Liver (tissue), 3 donors: ENCODE measurements at regions not wholly inside any gene's neighbourhood (a gene's known extent, or its start where the extent isn't known, plus 50 kb on each side); places are given as distances from the start of the nearest gene placed in this dataset.

Source experiments
- CTCF ChIP-seq: fragments of 150-350 bp; IDR thresholded peaks from 2 replicates; pipeline ENCODE4 v1.5.1; 2017; ENCODE audit warnings: improper control_type of control experiment, low read depth, low read length; ENCODE audit not compliant: missing input control
- EGR1 ChIP-seq, 2 donors: IDR thresholded peaks; 2 replicates each; pipeline ENCODE4 v1.6.1; 2016 to 2018; ENCODE audit warnings: antibody characterized with exemption in 2 of 2, low read depth in 2 of 2
- GABPA ChIP-seq, 2 donors: IDR thresholded peaks in 1 of 2; conservative IDR thresholded peaks in 1 of 2; 2 replicates each; pipeline ENCODE4 v1.6.1; 2016; ENCODE audit warnings: antibody characterized with exemption in 2 of 2, mild to moderate bottlenecking in 1 of 2, moderate library complexity in 1 of 2
- HNF4A ChIP-seq, 2 donors: conservative IDR thresholded peaks; 2 replicates each; pipeline ENCODE4 v1.6.1; 2016; ENCODE audit warnings: antibody characterized with exemption in 2 of 2, mild to moderate bottlenecking in 2 of 2
- JUND ChIP-seq, 2 donors: IDR thresholded peaks; 2 replicates each; pipeline ENCODE4 v1.6.1; 2016; ENCODE audit warnings: antibody characterized with exemption in 2 of 2
- RAD21 ChIP-seq, 2 donors: IDR thresholded peaks; 2 replicates each; pipeline ENCODE4 v1.6.1; 2016; ENCODE audit warnings: antibody characterized with exemption in 2 of 2, mild to moderate bottlenecking in 2 of 2
- RXRA ChIP-seq, 2 donors: IDR thresholded peaks; 2 replicates each; pipeline ENCODE4 v1.6.1; 2017 to 2018; ENCODE audit warnings: antibody characterized with exemption in 2 of 2, mild to moderate bottlenecking in 1 of 2
- SP1 ChIP-seq: IDR thresholded peaks from 2 replicates; pipeline ENCODE4 v1.6.1; 2018; ENCODE audit warnings: antibody characterized with exemption, mild to moderate bottlenecking
- TAF1 ChIP-seq: conservative IDR thresholded peaks from 2 replicates; pipeline ENCODE4 v1.6.1; 2016; ENCODE audit warnings: antibody characterized with exemption, mild to moderate bottlenecking
- YY1 ChIP-seq: IDR thresholded peaks from 2 replicates; pipeline ENCODE4 v1.6.1; 2016; ENCODE audit warnings: antibody characterized with exemption, mild to moderate bottlenecking
- TF ChIP-seq, protein P1 (sequence below): IDR thresholded peaks from 2 replicates; pipeline ENCODE4 v1.6.1; 2016; ENCODE audit warnings: antibody characterized with exemption, mild to moderate bottlenecking
- TF ChIP-seq, protein P2 (sequence below): IDR thresholded peaks from 2 replicates; pipeline ENCODE4 v1.6.1; 2016; ENCODE audit warnings: antibody characterized with exemption
- TF ChIP-seq, protein P3 (sequence below): IDR thresholded peaks from 2 replicates; pipeline ENCODE4 v1.6.1; 2016; ENCODE audit warnings: antibody characterized with exemption
- TF ChIP-seq, protein P4 (sequence below): IDR thresholded peaks from 2 replicates; pipeline ENCODE4 v1.6.1; 2016; ENCODE audit warnings: antibody characterized with exemption
- donor health status: healthy.
- donor health status: healthy.

- TF ChIP-seq CTCF (no peak), RAD21 (IDR thresholded peaks at IDR 0.05) (no peak), GABPA (IDR thresholded peaks at IDR 0.05 in 1 of 2, conservative IDR thresholded peaks at IDR 0.05 in 1 of 2) (no peak), RXRA (IDR thresholded peaks at IDR 0.05) (no peak), SP1 (no peak), JUND (IDR thresholded peaks at IDR 0.05) (no peak), TAF1 (no peak), EGR1 (IDR thresholded peaks at IDR 0.05; ENCODE audit: low read depth in 2 of 2) (no peak), HNF4A (conservative IDR thresholded peaks at IDR 0.05) (no peak), YY1 (no peak)
- TF ChIP-seq, protein P1, sequence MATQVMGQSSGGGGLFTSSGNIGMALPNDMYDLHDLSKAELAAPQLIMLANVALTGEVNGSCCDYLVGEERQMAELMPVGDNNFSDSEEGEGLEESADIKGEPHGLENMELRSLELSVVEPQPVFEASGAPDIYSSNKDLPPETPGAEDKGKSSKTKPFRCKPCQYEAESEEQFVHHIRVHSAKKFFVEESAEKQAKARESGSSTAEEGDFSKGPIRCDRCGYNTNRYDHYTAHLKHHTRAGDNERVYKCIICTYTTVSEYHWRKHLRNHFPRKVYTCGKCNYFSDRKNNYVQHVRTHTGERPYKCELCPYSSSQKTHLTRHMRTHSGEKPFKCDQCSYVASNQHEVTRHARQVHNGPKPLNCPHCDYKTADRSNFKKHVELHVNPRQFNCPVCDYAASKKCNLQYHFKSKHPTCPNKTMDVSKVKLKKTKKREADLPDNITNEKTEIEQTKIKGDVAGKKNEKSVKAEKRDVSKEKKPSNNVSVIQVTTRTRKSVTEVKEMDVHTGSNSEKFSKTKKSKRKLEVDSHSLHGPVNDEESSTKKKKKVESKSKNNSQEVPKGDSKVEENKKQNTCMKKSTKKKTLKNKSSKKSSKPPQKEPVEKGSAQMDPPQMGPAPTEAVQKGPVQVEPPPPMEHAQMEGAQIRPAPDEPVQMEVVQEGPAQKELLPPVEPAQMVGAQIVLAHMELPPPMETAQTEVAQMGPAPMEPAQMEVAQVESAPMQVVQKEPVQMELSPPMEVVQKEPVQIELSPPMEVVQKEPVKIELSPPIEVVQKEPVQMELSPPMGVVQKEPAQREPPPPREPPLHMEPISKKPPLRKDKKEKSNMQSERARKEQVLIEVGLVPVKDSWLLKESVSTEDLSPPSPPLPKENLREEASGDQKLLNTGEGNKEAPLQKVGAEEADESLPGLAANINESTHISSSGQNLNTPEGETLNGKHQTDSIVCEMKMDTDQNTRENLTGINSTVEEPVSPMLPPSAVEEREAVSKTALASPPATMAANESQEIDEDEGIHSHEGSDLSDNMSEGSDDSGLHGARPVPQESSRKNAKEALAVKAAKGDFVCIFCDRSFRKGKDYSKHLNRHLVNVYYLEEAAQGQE: no peak
- TF ChIP-seq, protein P2, sequence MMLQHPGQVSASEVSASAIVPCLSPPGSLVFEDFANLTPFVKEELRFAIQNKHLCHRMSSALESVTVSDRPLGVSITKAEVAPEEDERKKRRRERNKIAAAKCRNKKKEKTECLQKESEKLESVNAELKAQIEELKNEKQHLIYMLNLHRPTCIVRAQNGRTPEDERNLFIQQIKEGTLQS: no peak
- TF ChIP-seq, protein P3, sequence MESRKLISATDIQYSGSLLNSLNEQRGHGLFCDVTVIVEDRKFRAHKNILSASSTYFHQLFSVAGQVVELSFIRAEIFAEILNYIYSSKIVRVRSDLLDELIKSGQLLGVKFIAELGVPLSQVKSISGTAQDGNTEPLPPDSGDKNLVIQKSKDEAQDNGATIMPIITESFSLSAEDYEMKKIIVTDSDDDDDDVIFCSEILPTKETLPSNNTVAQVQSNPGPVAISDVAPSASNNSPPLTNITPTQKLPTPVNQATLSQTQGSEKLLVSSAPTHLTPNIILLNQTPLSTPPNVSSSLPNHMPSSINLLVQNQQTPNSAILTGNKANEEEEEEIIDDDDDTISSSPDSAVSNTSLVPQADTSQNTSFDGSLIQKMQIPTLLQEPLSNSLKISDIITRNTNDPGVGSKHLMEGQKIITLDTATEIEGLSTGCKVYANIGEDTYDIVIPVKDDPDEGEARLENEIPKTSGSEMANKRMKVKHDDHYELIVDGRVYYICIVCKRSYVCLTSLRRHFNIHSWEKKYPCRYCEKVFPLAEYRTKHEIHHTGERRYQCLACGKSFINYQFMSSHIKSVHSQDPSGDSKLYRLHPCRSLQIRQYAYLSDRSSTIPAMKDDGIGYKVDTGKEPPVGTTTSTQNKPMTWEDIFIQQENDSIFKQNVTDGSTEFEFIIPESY: no peak
- TF ChIP-seq, protein P4, sequence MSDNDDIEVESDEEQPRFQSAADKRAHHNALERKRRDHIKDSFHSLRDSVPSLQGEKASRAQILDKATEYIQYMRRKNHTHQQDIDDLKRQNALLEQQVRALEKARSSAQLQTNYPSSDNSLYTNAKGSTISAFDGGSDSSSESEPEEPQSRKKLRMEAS: no peak
Observed at GRCh38 chr16:6558126-6558525, 774.5 kb upstream of the RBFOX1 start.
